ENCODE measurements at regions not wholly inside any gene's neighbourhood (a gene's known extent, or its start where the extent isn't known, plus 50 kb on each side); places are given as distances from the start of the nearest gene placed in this dataset.

GRCh38 chr2:144146076-144146475 lies 373.8 kb downstream of the ZEB2 start:
- TF ChIP-seq, protein P1, sequence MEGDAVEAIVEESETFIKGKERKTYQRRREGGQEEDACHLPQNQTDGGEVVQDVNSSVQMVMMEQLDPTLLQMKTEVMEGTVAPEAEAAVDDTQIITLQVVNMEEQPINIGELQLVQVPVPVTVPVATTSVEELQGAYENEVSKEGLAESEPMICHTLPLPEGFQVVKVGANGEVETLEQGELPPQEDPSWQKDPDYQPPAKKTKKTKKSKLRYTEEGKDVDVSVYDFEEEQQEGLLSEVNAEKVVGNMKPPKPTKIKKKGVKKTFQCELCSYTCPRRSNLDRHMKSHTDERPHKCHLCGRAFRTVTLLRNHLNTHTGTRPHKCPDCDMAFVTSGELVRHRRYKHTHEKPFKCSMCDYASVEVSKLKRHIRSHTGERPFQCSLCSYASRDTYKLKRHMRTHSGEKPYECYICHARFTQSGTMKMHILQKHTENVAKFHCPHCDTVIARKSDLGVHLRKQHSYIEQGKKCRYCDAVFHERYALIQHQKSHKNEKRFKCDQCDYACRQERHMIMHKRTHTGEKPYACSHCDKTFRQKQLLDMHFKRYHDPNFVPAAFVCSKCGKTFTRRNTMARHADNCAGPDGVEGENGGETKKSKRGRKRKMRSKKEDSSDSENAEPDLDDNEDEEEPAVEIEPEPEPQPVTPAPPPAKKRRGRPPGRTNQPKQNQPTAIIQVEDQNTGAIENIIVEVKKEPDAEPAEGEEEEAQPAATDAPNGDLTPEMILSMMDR (conservative IDR thresholded peaks at IDR 0.05), result no peak
- no peak for TF ChIP-seq ZFX (IDR thresholded peaks at IDR 0.05)

All from C4-2B (cell line).